HEK293 (cell line): ENCODE measurements at regions not wholly inside any gene's neighbourhood (a gene's known extent, or its start where the extent isn't known, plus 50 kb on each side); places are given as distances from the start of the nearest gene placed in this dataset.

ENCODE experiments used
- BCL11A ChIP-seq: fragments of 450-650 bp; formaldehyde crosslinking; IDR thresholded peaks from 2 replicates; pipeline ENCODE4 v1.5.1; 2016; ENCODE audit warnings: low read depth, missing biosample characterization, missing genetic modification characterization
- CTCF ChIP-seq: fragments of 450-650 bp; formaldehyde crosslinking; IDR thresholded peaks from 2 replicates; pipeline ENCODE4 v1.5.1; 2016; ENCODE audit warnings: missing biosample characterization, missing genetic modification characterization
- MEIS1 ChIP-seq: sonication (generic); formaldehyde crosslinking; IDR thresholded peaks from 2 replicates; pipeline ENCODE4 v1.8.1; 2022; ENCODE audit warnings: missing genetic modification reagents, mild to moderate bottlenecking, borderline replicate concordance
- REST ChIP-seq: fragments of 450-650 bp; formaldehyde crosslinking; IDR thresholded peaks from 2 replicates; pipeline ENCODE4 v1.5.1; 2016; ENCODE audit warnings: missing biosample characterization, missing genetic modification characterization
- ZBTB1 ChIP-seq: fragments of 450-650 bp; formaldehyde crosslinking; IDR thresholded peaks from 2 replicates; pipeline ENCODE4 v1.5.1; 2016; ENCODE audit warnings: missing biosample characterization, missing genetic modification characterization
- ZNF555 ChIP-seq: fragments of 450-650 bp; formaldehyde crosslinking; conservative IDR thresholded peaks from 2 replicates; pipeline ENCODE4 v1.5.1; 2017; ENCODE audit warnings: missing biosample characterization, mild to moderate bottlenecking, missing genetic modification characterization, inconsistent platforms

GRCh38 chr9:18092138-18092537 is 381.8 kb upstream of the ADAMTSL1 start:
- TF ChIP-seq MEIS1 (CRISPR knock-in tag) (no peak), CTCF (tag by site-specific recombination) (no peak), BCL11A (tag by site-specific recombination) (no peak), ZBTB1 (tag by site-specific recombination) (no peak), REST (tag by site-specific recombination) (no peak), ZNF555 (tag by site-specific recombination) (no peak)
